ENCODE measurements at regions not wholly inside any gene's neighbourhood (a gene's known extent, or its start where the extent isn't known, plus 50 kb on each side); places are given as distances from the start of the nearest gene placed in this dataset.

GRCh38 chr13:31053091-31053490 lies 108.6 kb downstream of the HSPH1 start:
- no peak overlapping the region for H3K27ac ChIP-seq
- no peak overlapping the region for H3K4me3 ChIP-seq
- H3K9me3 ChIP-seq: no peaks in the 10 kb centered on the region
- no peak for TF ChIP-seq CTCF (IDR thresholded peaks at IDR 0.05)
- no peak for TF ChIP-seq EP300 (IDR thresholded peaks at IDR 0.05)
- no peak for TF ChIP-seq POLR2A (IDR thresholded peaks at IDR 0.05)
- H3K36me3 ChIP-seq: no peaks in the 10 kb centered on the region
- WGBS, 3 donors: 64 to 67% (median 66%) methylated on average over 6 to 7 of the region's 7 CpGs
- no peak for DNase-seq
- no peaks in the 10 kb centered on the region for H3K27me3 ChIP-seq
- intact Hi-C loops (cut with DNase I): loop anchor here in 1 of 4 donors (10.0 kb wide), 1 partner anchor 578 kb away; no protein-coding TSS in a partner anchor
- H3K4me1 ChIP-seq (ENCODE audit: insufficient read depth): peaks cover 3% of the 10 kb centered on the region

GRCh38 chr13:31052478-31052877 lies 109.2 kb downstream of the HSPH1 start:
- intact Hi-C loops (cut with DNase I): loop anchor here in 1 of 4 donors (10.0 kb wide), 1 partner anchor 578 kb away; no protein-coding TSS in a partner anchor

GRCh38 chr13:31051999-31052398 lies 109.7 kb downstream of the HSPH1 start:
- intact Hi-C loops (cut with DNase I): loop anchor here in 1 of 4 donors (10.0 kb wide), 1 partner anchor 577 kb away; no protein-coding TSS in a partner anchor

More at GRCh38 chr13:31052478-31052877, 109.2 kb downstream of the HSPH1 start:
- 87 to 90% (median 90%) methylated on average over 8 of the region's 8 CpGs for WGBS, 3 donors
- H3K27ac ChIP-seq: no peak overlapping the region
- no peaks in the 10 kb centered on the region for H3K27me3 ChIP-seq
- H3K36me3 ChIP-seq: no peaks in the 10 kb centered on the region
- no peak overlapping the region for H3K4me3 ChIP-seq
- H3K4me1 ChIP-seq (ENCODE audit: insufficient read depth): peaks cover 3% of the 10 kb centered on the region
- H3K9me3 ChIP-seq: no peaks in the 10 kb centered on the region
- DNase-seq: no peak
- TF ChIP-seq CTCF (IDR thresholded peaks at IDR 0.05): no peak
- no peak for TF ChIP-seq POLR2A (IDR thresholded peaks at IDR 0.05)
- TF ChIP-seq EP300 (IDR thresholded peaks at IDR 0.05): no peak

GRCh38 chr13:31050486-31051400 lies 111.0 kb downstream of the HSPH1 start:
- peaks cover 6% of the 10 kb centered on the region for H3K4me1 ChIP-seq (ENCODE audit: insufficient read depth)
- no peaks in the 10 kb centered on the region for H3K27me3 ChIP-seq
- WGBS, 3 donors: 67 to 78% (median 75%) methylated on average over 6 of the region's 6 CpGs
- no peak overlapping the region for H3K4me3 ChIP-seq
- DNase-seq: no peak
- TF ChIP-seq CTCF (IDR thresholded peaks at IDR 0.05) (no peak), POLR2A (IDR thresholded peaks at IDR 0.05) (no peak), EP300 (IDR thresholded peaks at IDR 0.05) (no peak)
- intact Hi-C loops (cut with DNase I): loop anchor here in 1 of 4 donors (10.0 kb wide), 1 partner anchor 576 kb away; no protein-coding TSS in a partner anchor
- H3K36me3 ChIP-seq: no peaks in the 10 kb centered on the region
- no peaks in the 10 kb centered on the region for H3K9me3 ChIP-seq
- H3K27ac ChIP-seq: no peak overlapping the region

More at GRCh38 chr13:31051999-31052398, 109.7 kb downstream of the HSPH1 start:
- 78 to 83% (median 82%) methylated on average over 8 of the region's 8 CpGs for whole genome bisulfite sequencing, 3 donors
- no peak overlapping the region for H3K4me3 ChIP-seq
- no peak for DNase-seq
- TF ChIP-seq CTCF (IDR thresholded peaks at IDR 0.05): no peak
- peaks cover 5% of the 10 kb centered on the region for H3K4me1 ChIP-seq (ENCODE audit: insufficient read depth)
- no peaks in the 10 kb centered on the region for H3K27me3 ChIP-seq
- H3K27ac ChIP-seq: no peak overlapping the region
- no peaks in the 10 kb centered on the region for H3K36me3 ChIP-seq
- H3K9me3 ChIP-seq: no peaks in the 10 kb centered on the region

All from ovary (tissue), 7 donors.